ENCODE measurements at regions not wholly inside any gene's neighbourhood (a gene's known extent, or its start where the extent isn't known, plus 50 kb on each side); places are given as distances from the start of the nearest gene placed in this dataset.

DNA sequence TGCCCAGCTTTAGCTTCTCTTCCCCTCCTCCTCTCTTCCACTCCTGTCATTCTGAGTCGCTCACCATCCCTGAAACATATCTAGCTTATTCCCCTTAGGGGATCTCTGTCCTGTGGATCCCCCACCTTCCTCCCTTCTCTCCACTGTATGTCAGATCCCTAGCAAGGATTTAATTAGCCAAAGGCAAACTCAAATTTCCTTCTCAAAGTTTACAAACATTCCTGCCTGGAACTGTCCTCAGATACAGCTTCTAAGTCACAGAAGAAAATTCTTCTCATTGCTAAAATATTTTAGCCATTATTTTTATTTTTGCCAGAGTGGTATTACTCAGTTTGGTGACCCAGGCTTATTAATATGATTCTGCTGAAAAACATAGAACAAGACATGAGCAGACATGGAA, 315.3 kb downstream of the CYP26B1 start:
- DNase-seq, result peak; percentile 35

- DNase-seq, result peak; percentile 91
Observed at GRCh38 chr2:71831193-71831577, 316.5 kb downstream of the CYP26B1 start.

DNA sequence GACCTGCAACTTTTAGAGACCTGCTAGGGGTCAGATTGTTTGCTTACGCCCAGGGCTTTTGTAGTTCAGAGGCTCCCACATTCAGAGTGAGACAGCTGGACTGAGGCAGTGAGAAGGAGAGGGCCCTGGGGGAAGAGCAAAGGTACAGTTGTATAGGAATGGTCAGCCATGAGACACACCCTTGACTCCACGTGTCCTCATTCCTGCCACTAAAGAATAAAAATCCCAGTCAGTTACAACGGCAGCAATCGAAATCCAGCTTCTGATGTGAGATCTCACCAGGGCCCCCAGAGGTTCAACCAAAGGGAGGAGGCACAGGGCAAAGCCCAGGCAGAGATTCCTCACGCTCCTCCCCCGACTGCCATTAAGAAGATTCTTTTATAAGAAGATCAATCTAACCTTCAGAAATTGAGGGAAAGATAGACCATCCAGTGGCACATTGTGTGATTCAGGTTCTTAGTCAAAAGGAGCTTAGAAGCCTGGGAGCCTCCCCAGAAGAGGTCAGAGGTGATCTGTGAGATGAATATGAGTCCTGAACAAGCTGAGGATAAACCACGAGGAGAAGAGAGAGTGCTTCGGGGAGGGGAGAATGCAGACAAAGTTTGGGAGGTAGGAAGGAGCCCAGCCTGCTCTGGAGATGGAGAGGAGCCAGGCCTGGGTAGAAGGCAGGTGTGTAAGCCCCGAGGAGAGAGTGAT, 317.0 kb downstream of the CYP26B1 start:
- DNase-seq, result no peak

DNA sequence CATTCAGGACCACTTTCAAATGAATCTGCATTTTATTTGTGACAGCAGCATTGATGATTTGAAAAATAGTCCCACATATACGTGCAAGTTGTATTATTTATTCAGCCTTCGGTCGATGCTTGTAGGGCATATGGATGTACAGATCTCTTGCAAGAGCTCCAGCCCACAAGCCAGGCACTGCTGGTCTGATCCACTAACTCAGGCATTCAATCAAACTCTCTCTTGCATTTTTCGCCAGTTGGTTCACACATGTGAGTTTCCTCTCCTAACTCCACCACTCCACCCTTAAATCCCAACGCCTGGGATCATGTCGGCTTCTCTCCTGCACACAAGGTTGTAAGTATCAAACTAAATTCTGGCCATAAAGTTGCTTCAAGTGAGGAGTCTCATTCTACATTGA, 318.7 kb downstream of the CYP26B1 start:
- peak; percentile 91 for DNase-seq

DNA sequence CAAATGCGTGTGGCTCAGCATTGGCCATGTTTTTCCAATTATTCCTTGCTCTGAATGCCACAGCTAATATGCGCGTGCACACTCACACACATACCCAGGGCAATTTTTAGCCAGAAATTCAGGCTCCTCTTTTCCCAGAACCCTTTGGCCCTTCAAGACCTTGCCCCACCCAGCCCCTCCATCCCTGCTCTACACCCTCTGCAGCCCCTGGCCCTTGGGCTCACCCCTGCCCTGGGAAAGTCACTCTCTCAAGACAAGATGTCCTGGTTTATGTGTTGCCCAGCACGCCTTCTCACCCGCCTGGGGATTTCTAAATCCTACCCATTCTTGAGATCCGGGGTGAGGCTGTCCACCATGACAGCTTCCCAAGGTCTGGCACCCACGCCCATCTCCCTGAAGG, 319.7 kb downstream of the CYP26B1 start:
- DNase-seq, result no peak

DNA sequence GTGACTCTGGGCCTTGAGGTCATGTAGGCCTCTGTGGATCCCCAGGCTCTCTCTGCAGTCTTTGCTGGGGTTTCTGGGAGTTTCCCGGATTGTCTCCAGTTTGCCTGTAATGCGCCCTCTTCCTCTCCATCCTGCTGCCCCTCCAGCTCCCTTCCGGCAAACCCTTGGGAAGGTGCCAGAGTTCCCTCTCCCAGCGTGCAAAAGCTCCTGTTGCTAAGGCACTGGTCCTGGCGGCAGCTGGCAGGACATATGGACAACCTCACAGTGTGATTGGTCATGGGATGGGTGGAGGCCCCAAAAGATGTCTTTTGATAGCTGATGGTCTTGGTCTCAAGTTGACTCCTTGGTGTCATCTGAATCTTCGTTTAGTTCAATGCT, 320.1 kb downstream of the CYP26B1 start:
- DNase-seq, result no peak

GRCh38 chr2:71826826-71827523, 320.7 kb downstream of the CYP26B1 start:
- no peak for DNase-seq

GRCh38 chr2:71826299-71826698, 321.4 kb downstream of the CYP26B1 start:
- no peak for DNase-seq

DNA sequence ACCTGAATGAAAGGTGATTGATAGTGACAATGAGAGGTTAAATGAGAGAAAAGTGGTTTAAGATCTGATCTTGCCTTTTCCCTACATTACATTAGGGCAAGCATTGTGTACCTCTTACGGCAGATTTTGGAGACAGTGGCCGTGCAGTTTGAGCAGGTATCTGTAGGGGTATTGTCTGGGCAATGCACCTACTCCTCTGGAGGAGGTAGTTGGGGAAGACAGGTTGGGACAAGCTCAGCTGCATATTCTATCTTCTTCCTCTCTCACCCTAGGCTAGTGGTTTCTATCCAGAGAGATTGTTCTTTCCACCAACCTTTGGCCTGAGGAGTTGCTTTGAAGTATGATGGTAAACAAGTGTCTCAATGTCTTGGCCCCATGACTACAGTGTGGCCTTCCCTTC, 323.2 kb downstream of the CYP26B1 start:
- DNase-seq, result no peak

- no peak for DNase-seq
Observed at GRCh38 chr2:71823526-71823925, 324.1 kb downstream of the CYP26B1 start.

DNA sequence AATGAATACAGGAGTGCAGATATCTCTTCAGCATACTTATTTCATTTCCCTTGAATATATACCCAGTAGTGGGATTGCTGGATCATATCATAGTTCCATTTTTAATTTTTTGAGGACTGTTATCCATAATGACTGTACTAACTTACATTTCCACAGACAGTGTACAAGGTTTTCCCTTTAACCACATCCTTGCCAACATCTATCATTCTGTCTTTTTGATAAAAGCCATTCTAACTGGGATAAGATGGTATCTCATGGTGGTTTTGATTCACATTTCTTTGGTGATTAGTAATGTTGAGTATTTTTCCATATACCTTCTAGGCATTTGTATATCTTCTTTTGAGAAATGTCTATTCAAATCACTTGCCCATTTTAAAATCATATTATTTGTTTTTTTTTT, 325.2 kb downstream of the CYP26B1 start:
- DNase-seq, result no peak

GRCh38 chr2:71821856-71822255, 325.8 kb downstream of the CYP26B1 start:
- DNase-seq, result peak; percentile 31

DNA sequence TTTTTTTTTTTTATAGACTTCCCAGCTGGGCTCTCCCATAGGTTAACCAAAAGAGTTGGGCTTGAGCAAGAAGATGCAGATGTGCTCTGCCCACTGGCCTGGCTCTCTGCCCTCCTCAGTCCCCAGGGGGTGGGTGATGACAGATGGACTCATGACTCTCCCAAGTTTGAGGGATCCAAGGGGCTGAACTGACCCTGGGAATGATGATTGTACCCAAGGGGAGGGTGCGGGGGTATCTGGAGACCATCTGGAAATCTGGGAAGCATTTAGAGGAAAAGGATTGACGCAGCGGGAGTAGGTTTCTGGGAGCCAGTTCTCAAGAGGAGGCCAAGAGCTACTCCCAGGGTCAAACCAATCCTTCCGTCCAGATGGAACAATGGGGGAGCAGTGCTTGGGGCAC, 330.8 kb downstream of the CYP26B1 start:
- DNase-seq, result peak; percentile 69

- DNase-seq, result no peak
Observed at GRCh38 chr2:71815701-71816474, 331.8 kb downstream of the CYP26B1 start.

DNA sequence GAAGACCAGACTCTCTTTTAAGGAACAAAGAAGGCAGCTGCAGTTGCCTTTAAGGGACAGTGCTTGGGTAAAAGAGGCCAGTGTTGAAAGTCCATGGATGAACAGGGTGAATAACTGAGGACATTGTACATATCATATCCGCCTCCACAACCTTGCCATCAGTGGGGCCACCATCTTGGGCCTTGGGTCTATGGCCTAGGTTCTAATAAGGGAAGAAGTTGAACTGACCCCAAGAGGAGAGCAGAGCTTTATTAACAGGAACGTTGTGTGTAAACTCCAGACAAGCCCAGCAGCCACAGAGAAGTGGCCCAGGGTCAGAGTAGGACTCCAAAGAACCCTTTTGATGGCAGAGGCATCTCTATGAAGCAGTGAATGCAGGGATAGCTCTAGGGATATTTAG, 332.8 kb downstream of the CYP26B1 start:
- DNase-seq, result no peak

DNA sequence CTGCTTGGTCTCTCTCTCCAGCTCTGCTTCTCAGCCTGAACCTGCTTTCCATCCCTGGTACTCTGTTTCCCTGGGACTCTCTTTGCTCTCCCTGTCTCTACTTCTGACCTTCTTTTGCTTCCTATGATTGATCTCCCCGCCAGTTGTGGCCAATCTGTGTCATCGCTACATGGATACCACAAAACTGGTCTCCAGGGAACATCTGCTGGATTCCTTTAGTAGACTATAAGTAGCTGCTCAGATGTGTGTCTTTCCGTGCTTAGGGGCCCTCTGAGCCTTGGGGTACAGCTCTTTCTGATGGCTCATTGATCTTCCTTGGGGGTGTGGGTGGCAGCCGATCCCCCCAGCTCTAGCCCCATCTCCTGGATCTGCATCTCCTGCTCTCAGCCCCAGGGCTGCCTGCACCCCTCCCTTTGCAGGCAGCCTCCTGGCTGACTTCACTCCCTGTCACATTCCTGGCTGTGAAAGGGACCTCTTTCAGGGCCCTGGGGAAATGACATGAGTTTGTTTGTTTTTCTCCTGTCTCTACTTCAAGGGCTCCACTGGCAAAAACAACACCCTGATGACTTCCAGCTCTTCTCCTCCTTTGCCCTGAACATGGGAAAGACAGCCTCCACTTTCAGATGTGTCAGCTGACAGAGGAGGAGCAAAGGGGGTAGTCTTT, 333.7 kb downstream of the CYP26B1 start:
- peak; percentile 59 for DNase-seq

- DNase-seq, result no peak
Observed at GRCh38 chr2:71813315-71813714, 334.3 kb downstream of the CYP26B1 start.

DNA sequence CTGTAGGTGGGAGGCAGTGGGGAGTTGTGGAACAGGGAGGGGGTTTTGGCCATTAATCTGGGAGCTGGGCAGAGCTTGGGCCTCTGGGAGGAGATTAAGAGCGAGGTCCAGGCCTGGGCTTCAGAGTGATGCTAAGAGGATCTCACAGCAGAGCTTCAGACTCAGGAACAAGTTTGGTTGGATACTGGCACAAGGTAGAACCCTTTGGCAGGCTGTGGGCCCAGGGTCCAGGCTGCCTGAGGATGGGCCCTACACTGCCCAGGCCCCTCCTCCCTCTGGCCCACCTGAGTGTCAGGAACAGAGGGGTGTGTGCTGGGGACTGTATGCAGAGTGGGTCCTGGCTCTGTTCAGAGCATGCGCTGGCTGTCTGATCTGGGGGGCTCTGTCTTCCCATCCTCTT, 334.9 kb downstream of the CYP26B1 start:
- DNase-seq, result no peak

DNA sequence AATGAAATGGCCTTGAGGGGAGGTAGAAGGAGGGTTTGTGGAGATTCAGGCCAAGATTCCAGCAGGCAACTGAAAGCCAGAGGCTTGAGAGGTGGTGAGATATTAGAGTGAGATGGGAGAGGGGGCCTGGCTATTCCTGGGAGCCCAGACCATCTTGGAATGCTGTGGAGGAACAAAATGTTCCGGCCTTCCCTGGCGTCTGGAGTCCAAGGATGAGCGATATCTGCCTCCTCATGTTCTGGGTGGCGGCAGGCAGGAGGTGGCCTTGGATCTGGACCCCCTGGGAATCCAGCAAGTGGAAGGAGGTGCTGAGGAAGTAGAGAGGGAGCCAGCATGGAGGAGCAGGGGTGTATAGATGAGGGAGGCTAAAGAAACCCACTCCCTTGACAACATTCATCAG, 335.9 kb downstream of the CYP26B1 start:
- no peak for DNase-seq

DNA sequence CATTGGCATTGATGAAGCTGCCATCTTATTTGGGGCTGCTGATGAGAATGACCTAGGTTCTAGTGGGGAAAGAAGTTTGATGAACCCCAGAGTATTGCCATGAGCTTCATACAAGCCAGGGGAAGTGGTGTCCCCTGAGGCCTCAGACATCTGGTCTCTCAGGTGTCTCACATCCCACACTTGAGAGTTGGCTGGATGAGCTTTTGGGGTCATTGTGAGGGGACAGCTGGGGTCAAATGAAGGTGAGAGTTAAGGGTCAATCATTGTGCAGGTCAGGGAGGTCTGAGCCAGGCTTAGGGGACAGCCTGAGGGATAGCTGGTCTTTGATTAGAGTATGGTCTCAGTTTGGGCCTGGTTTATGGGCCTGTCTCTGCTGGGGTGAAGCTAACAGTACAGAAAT, 336.5 kb downstream of the CYP26B1 start:
- no peak for DNase-seq

GRCh38 chr2:71807581-71808451, 339.8 kb downstream of the CYP26B1 start:
- DNase-seq, result no peak

GRCh38 chr2:71806432-71806831, 341.2 kb downstream of the CYP26B1 start:
- no peak for DNase-seq

All from fibroblast of skin of abdomen (primary cell).